Thyroid gland (tissue), 4 donors: ENCODE measurements at regions not wholly inside any gene's neighbourhood (a gene's known extent, or its start where the extent isn't known, plus 50 kb on each side); places are given as distances from the start of the nearest gene placed in this dataset.

Experiments
- POLR2A ChIP-seq, 2 donors: fragments of 450-650 bp; IDR thresholded peaks; one replicate each; pipeline ENCODE4 v1.6.1; 2017; ENCODE audit warnings: antibody characterized with exemption in 2 of 2, mild to moderate bottlenecking in 2 of 2, moderate library complexity in 1 of 2
- TF ChIP-seq, protein P1 (sequence below), 6 experiments: fragments of 200-600 bp in 3 of 6; fragments of 450-650 bp in 3 of 6; sonication (generic) in 3 of 6; IDR thresholded peaks; one replicate each; pipeline ENCODE4 v1.5.1; 2016 to 2019; ENCODE audit warnings: antibody characterized with exemption in 6 of 6, mild to moderate bottlenecking in 2 of 6, inconsistent platforms in 1 of 6, moderate library complexity in 1 of 6

DNA sequence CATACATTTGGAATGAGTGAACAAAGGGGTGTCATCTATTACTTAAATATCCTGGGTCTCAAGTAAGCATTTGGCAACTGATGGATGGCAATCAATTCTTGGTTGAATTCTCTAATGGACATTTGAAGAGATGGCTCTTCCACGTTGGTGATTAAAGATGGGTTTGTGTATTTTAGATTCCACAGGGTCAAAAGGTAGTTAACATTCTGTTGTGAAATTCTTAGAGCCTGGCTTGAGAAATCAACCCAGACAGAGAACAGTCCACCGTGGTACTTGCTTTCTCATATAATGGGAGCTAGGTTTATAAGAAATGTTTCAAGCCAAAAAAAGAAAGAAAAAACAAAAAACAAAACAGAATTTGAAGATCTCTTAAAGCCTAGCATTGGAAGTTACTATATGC is 355.9 kb upstream of the PITX2 start:
- TF ChIP-seq, protein P1, sequence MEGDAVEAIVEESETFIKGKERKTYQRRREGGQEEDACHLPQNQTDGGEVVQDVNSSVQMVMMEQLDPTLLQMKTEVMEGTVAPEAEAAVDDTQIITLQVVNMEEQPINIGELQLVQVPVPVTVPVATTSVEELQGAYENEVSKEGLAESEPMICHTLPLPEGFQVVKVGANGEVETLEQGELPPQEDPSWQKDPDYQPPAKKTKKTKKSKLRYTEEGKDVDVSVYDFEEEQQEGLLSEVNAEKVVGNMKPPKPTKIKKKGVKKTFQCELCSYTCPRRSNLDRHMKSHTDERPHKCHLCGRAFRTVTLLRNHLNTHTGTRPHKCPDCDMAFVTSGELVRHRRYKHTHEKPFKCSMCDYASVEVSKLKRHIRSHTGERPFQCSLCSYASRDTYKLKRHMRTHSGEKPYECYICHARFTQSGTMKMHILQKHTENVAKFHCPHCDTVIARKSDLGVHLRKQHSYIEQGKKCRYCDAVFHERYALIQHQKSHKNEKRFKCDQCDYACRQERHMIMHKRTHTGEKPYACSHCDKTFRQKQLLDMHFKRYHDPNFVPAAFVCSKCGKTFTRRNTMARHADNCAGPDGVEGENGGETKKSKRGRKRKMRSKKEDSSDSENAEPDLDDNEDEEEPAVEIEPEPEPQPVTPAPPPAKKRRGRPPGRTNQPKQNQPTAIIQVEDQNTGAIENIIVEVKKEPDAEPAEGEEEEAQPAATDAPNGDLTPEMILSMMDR (IDR thresholded peaks at IDR 0.05): no peak
- TF ChIP-seq POLR2A (IDR thresholded peaks at IDR 0.05): no peak
